RWPE2 (cell line): ENCODE measurements at regions not wholly inside any gene's neighbourhood (a gene's known extent, or its start where the extent isn't known, plus 50 kb on each side); places are given as distances from the start of the nearest gene placed in this dataset.

Experiments
- ATAC-seq: fragments of 200-7000 bp; cut with Tn5 transposase; 3 replicates; pipeline ENCODE4 v1.9.1; 2021; ENCODE audit warnings: low read depth
- DNase-seq: peaks from one replicate; pipeline ENCODE4 v3.0.0-alpha.2; 2020; ENCODE audit warnings: low spot score
- H3K27ac ChIP-seq: fragments of 450-650 bp; 2 replicates; pipeline ENCODE4 v1.5.1; 2017; ENCODE audit warnings: mild to moderate bottlenecking; ENCODE audit not compliant: poor library complexity, severe bottlenecking
- H3K27me3 ChIP-seq: fragments of 250-450 bp; sonication (Bioruptor Pico); 2 replicates; pipeline ENCODE4 v1.5.1; 2021; ENCODE audit warnings: mild to moderate bottlenecking, moderate library complexity; ENCODE audit not compliant: insufficient read depth, poor library complexity, severe bottlenecking
- H3K36me3 ChIP-seq: fragments of 250-450 bp; sonication (Bioruptor Pico); 2 replicates; pipeline ENCODE4 v1.5.1; 2020; ENCODE audit warnings: low read depth, mild to moderate bottlenecking, moderate library complexity
- H3K4me1 ChIP-seq: fragments of 250-450 bp; sonication (Bioruptor Pico); 2 replicates; pipeline ENCODE4 v1.5.1; 2021; ENCODE audit warnings: mild to moderate bottlenecking, moderate library complexity; ENCODE audit not compliant: insufficient read depth, poor library complexity, severe bottlenecking
- H3K4me3 ChIP-seq: fragments of 250-450 bp; sonication (Bioruptor Pico); 2 replicates; pipeline ENCODE4 v1.5.1; 2021; ENCODE audit warnings: mild to moderate bottlenecking, moderate library complexity; ENCODE audit not compliant: severe bottlenecking
- H3K9me3 ChIP-seq: fragments of 250-450 bp; sonication (Bioruptor Pico); 2 replicates; pipeline ENCODE4 v1.5.1; 2021; ENCODE audit warnings: mild to moderate bottlenecking, moderate library complexity; ENCODE audit not compliant: severe bottlenecking
- TF ChIP-seq, protein P1 (sequence below): fragments of 450-650 bp; IDR thresholded peaks from one replicate; pipeline ENCODE4 v1.5.1; 2017; ENCODE audit warnings: mild to moderate bottlenecking, moderate library complexity; ENCODE audit not compliant: poor library complexity, severe bottlenecking

DNA sequence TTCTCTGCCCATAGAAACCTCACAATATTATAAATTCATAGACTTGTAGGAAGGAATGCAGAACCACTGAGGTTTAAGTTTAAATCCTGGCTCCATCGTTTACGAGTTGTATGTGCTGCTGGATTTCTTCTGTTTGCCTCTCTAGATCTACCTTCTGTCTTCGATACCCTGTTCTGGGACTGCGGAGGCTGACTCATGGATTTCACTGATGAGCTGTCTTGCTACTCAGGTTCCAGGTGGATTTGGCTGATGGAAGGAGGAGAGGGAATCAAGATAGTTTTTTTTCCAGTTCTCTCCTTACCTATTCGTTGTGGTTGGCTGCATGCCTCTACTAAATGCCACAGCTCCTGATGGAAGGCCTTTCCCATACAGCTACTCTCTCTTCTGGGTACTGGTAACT is 375.8 kb downstream of the REEP3 start:
- Histone ChIP-seq H3K27me3 (peaks cover 3% of the 10 kb centered on the region), H3K27ac (no peak overlapping the region), H3K4me1 (no peaks in the 10 kb centered on the region), H3K36me3 (no peaks in the 10 kb centered on the region), H3K4me3 (no peak overlapping the region), H3K9me3 (no peaks in the 10 kb centered on the region)
- ATAC-seq (no peak; the same call in 2 of the 3 replicates), DNase-seq (no peak)
- TF ChIP-seq, protein P1, sequence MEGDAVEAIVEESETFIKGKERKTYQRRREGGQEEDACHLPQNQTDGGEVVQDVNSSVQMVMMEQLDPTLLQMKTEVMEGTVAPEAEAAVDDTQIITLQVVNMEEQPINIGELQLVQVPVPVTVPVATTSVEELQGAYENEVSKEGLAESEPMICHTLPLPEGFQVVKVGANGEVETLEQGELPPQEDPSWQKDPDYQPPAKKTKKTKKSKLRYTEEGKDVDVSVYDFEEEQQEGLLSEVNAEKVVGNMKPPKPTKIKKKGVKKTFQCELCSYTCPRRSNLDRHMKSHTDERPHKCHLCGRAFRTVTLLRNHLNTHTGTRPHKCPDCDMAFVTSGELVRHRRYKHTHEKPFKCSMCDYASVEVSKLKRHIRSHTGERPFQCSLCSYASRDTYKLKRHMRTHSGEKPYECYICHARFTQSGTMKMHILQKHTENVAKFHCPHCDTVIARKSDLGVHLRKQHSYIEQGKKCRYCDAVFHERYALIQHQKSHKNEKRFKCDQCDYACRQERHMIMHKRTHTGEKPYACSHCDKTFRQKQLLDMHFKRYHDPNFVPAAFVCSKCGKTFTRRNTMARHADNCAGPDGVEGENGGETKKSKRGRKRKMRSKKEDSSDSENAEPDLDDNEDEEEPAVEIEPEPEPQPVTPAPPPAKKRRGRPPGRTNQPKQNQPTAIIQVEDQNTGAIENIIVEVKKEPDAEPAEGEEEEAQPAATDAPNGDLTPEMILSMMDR = no peak

DNA sequence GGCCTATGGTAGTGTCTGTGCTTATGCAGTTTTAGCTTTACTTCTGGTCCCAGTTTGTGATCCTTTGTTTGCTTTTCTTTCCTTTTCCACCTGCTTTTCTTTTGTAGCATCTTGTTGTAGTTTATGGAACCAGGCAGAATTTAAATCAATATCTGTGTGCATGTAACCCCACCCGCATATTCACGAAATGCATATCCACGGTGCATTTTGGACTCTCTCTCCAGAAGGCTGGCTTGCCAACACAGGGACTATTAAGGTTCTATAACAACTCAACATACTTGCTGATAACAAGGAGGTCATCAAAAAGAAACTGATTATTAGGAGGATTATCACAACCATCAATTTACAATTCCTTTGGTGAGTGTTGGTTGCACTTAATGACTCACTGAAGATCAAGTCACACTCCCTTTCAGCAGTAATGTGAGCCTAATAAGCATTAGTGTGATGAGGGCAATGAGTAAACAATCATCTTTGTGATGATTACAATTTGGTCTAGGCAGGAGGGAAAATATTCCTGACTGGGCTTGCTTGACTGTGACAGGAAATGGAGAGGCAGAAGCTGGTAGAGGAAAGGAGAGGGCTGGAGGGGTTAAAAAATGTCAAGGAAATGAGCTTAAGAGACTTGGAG is 378.6 kb downstream of the REEP3 start:
- Histone ChIP-seq H3K4me3 (no peak overlapping the region), H3K9me3 (no peaks in the 10 kb centered on the region), H3K36me3 (no peaks in the 10 kb centered on the region), H3K4me1 (no peaks in the 10 kb centered on the region), H3K27me3 (no peaks in the 10 kb centered on the region), H3K27ac (no peak overlapping the region)
- ATAC-seq (no peak), DNase-seq (no peak)
- TF ChIP-seq, protein P1 = no peak

DNA sequence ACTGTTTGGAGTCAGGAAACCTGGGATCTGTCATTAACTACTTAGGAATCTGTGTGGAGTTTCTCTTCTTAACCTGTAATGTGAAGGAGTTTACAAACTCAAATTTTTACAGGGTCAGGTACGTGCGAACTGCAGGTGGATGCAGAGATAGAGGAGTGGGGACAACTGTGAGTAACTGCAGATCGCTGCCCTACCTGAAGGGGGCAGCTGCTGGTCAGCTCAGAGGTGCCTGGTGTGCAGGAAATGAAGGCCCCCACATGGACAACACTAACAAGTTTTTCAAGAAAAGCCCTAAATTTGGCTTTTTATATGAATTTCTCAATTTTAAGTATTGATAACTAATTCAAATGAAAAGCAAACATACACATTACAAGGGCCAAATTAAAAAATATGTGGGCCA is 380.0 kb downstream of the REEP3 start:
- H3K27ac ChIP-seq = no peak overlapping the region
- H3K4me3 ChIP-seq = no peak overlapping the region
- H3K4me1 ChIP-seq = no peaks in the 10 kb centered on the region
- H3K36me3 ChIP-seq = no peaks in the 10 kb centered on the region
- DNase-seq (no peak), ATAC-seq (no peak)
- TF ChIP-seq, protein P1 = peak; percentile 13
- no peaks in the 10 kb centered on the region for H3K9me3 ChIP-seq
- peaks cover 3% of the 10 kb centered on the region for H3K27me3 ChIP-seq

DNA sequence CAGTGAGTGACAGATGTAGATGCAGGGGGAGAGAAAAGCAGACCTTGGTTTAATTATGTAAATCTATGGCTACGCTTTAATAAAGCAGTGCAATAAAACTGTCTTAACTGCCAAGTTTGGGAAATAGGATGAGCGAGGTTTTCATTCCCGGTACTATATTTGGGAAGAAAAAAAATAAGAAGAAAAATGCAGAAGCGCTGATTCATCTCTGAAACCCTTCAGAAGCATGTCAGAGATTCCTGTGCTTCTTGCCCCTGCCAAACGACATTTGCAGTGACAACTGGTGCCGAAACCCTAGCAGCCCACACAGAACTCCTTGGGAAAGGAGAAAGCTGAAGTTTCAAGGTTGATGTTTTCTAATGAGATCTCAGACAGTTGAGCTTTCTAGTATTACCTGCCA is 380.7 kb downstream of the REEP3 start:
- TF ChIP-seq, protein P1 = no peak
- DNase-seq = no peak

DNA sequence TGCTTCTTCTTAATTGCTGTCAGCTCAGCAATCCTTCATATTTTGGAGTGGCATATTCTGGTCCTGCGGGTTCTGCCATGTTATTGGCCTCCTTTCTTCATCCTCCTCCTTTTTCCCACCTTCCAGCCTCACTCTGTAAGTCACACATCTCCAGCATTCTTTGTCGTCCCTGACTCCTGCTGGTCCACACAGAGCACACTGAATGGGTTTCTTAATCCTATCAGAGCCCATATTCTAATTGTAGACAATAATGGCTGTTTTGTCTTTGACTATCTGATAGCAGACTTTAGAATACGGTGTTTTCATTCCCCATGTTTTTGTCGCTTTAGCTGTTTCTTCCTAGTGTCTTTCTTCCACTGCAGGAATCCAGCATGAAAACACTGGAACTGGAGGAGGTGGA is 389.6 kb downstream of the REEP3 start:
- ATAC-seq = no peak
- Histone ChIP-seq H3K27me3 (peaks cover 6% of the 10 kb centered on the region), H3K4me1 (no peaks in the 10 kb centered on the region), H3K4me3 (no peak overlapping the region), H3K36me3 (no peaks in the 10 kb centered on the region), H3K9me3 (no peaks in the 10 kb centered on the region), H3K27ac (no peak overlapping the region)
- no peak for DNase-seq
- TF ChIP-seq, protein P1 = no peak

More for the DNA sequence above, 380.7 kb downstream of the REEP3 start:
- no peak for ATAC-seq
- Histone ChIP-seq H3K27ac (no peak overlapping the region), H3K4me1 (no peaks in the 10 kb centered on the region), H3K9me3 (no peaks in the 10 kb centered on the region), H3K4me3 (no peak overlapping the region), H3K36me3 (no peaks in the 10 kb centered on the region), H3K27me3 (peaks cover 3% of the 10 kb centered on the region)
